ENCODE measurements at regions not wholly inside any gene's neighbourhood (a gene's known extent, or its start where the extent isn't known, plus 50 kb on each side); places are given as distances from the start of the nearest gene placed in this dataset.
"Not testable (repeated sequence)": the region's sequence is repeated elsewhere in the genome, so short reads cannot be mapped to it uniquely, and the experiment has no call there.

DNA sequence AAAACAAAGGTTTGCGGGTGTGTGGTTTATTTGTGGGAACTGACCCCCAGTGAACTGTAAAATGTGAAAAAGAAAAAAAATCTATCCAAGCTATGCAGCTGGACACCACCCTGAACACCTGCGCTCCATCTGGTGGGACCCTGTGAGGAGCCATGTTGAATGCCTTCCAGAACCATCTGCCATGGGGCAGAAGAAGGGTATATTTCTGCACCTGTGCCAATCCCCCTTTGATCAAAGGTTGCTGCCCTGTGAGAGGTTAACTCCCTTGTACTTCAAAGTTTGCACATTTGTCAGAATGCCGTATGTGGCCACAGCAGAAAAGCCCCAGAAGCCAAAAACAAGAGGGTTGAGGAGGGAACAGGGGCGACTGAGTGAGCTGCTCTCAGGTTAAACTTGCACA, 148.5 kb upstream of the ALDH1B1 start:
- H3K4me3 Mint-ChIP-seq = no peak overlapping the region
- no peaks in the 10 kb centered on the region for H3K36me3 Mint-ChIP-seq (ENCODE audit: low read depth)
- POLR2A ChIA-PET = no interaction called here

DNA sequence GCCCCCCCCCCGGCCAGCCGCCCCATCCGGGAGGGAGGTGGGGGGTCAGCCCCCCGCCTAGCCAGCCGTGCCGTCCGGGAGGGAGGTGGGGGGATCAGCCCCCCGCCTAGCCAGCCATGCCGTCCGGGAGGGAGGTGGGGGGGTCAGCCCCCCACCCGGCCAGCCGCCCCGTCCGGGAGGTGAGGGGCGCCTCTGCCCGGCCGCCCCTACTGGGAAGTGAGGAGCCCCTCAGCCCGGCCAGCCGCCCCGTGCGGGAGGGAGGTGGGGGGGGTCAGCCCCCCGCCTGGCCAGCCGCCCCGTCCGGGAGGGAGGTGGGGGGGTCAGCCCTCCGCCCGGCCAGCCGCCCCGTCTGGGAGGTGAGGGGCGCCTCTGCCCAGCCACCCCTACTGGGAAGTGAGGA, 150.4 kb upstream of the ALDH1B1 start:
- H3K4me1 Mint-ChIP-seq (ENCODE audit: low read depth); H3K4me3 Mint-ChIP-seq; H3K36me3 Mint-ChIP-seq (ENCODE audit: low read depth); POLR2A ChIA-PET; CTCF ChIA-PET; ATAC-seq; intact Hi-C loops (cut with micrococcal nuclease); H3K9me3 Mint-ChIP-seq; H3K27me3 Mint-ChIP-seq; DNase-seq; H3K27ac Mint-ChIP-seq: not testable (repeated sequence)

More for the DNA sequence above, 148.5 kb upstream of the ALDH1B1 start:
- TF ChIP-seq, protein P1, sequence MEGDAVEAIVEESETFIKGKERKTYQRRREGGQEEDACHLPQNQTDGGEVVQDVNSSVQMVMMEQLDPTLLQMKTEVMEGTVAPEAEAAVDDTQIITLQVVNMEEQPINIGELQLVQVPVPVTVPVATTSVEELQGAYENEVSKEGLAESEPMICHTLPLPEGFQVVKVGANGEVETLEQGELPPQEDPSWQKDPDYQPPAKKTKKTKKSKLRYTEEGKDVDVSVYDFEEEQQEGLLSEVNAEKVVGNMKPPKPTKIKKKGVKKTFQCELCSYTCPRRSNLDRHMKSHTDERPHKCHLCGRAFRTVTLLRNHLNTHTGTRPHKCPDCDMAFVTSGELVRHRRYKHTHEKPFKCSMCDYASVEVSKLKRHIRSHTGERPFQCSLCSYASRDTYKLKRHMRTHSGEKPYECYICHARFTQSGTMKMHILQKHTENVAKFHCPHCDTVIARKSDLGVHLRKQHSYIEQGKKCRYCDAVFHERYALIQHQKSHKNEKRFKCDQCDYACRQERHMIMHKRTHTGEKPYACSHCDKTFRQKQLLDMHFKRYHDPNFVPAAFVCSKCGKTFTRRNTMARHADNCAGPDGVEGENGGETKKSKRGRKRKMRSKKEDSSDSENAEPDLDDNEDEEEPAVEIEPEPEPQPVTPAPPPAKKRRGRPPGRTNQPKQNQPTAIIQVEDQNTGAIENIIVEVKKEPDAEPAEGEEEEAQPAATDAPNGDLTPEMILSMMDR (IDR thresholded peaks at IDR 0.05) = no peak
- Mint-ChIP-seq H3K9me3 (no peaks in the 10 kb centered on the region), H3K27me3 (peaks cover 2% of the 10 kb centered on the region), H3K27ac (no peak overlapping the region), H3K4me1 (ENCODE audit: low read depth) (no peaks in the 10 kb centered on the region)
- CTCF ChIA-PET = interaction anchor here (1.0 kb wide), 2 partner anchors 20 to 156 kb away, joined by 4 to 5 read pairs; no protein-coding TSS in a partner anchor
- intact Hi-C loops (cut with micrococcal nuclease) = no loop called here
- DNase-seq = no peak
- no peak for ATAC-seq

DNA sequence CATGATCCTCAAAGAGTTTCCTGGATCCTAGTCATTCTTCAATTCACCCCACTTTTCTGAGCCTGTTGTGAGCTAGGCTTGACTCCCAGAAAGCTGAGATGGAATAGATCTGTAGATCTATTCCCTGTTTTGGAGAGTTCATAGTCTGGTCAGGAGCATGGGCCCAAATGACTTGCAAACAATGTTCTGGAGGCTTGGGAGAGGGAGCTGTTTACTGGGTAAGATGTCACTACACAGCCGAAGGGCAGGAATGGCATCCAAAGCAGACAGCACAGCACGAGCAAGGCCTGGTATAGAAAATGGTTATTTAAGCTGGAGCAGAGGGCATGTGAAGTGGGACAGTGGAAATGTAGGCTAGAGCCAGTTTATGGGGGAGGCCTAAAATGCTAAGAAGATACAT, 152.5 kb upstream of the ALDH1B1 start:
- DNase-seq = no peak
- TF ChIP-seq, protein P1 (IDR thresholded peaks at IDR 0.05) = no peak
- H3K27ac Mint-ChIP-seq = no peak overlapping the region
- CTCF ChIA-PET = no interaction called here
- no peaks in the 10 kb centered on the region for H3K9me3 Mint-ChIP-seq
- ATAC-seq = no peak
- intact Hi-C loops (cut with micrococcal nuclease) = no loop called here
- POLR2A ChIA-PET = no interaction called here
- H3K4me1 Mint-ChIP-seq (ENCODE audit: low read depth) = no peaks in the 10 kb centered on the region
- no peak overlapping the region for H3K4me3 Mint-ChIP-seq
- H3K36me3 Mint-ChIP-seq (ENCODE audit: low read depth) = no peaks in the 10 kb centered on the region
- no peaks in the 10 kb centered on the region for H3K27me3 Mint-ChIP-seq

DNA sequence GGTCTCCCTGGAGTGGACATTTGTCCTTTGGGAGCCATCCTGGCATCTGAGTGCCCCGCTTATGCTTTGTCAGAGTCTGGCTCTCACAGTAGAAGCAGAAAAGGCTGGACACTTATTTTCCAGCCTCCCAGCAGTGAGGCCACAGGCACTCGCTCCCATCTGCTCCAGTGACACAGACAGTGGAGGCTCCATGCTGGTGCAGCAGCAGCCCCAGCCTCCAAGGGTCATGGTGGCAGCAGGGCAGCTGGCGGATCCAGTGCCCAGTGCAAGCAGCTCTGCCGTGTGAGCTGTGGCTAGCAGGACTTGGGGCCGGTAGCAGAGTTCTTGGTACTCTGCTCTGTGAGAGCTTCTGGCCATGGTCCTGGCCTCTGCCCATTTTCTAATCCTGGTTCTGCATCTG, 157.3 kb upstream of the ALDH1B1 start:
- intact Hi-C loops (cut with micrococcal nuclease) = no loop called here
- Mint-ChIP-seq H3K27ac (no peak overlapping the region), H3K36me3 (ENCODE audit: low read depth) (no peaks in the 10 kb centered on the region), H3K4me3 (no peak overlapping the region), H3K9me3 (no peaks in the 10 kb centered on the region), H3K27me3 (no peaks in the 10 kb centered on the region), H3K4me1 (ENCODE audit: low read depth) (no peaks in the 10 kb centered on the region)
- CTCF ChIA-PET = interaction anchor here (1.1 kb wide), 1 partner anchor 11 kb away, joined by 4 read pairs; no protein-coding TSS in a partner anchor
- TF ChIP-seq, protein P1 (IDR thresholded peaks at IDR 0.05) = no peak
- ATAC-seq = no peak
- POLR2A ChIA-PET = no interaction called here
- no peak for DNase-seq

DNA sequence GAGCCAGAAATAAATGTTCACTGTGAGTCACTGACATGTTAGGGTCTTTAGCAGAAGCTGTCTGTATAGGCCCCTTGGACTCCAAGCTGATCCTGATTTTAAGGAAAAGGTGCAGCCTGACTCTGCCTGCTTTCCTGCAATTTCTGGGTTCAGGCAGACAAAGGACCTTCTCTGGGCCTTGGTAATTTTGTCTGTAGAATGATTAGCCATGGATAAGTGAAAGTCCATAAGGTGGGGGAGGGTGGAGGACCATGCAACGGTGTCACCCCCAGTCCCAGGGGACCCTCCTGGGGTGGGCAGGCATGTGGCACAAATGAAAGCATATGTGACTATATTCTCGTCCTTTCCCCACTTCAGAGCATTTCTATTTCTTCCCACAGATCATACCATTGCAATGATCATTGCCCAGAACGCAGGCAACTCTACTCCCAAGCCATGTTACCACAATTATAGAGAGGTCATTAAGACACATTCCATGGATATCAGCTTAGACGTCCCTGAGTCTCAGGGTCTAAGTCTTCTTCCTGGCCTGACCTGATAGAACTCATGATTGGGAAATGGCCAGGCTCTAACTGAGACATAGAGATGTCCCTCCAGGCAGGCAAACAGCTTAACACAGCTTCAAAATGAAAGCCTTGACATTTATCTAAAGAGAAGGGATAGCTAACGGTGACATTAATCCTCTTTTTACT, 157.9 kb upstream of the ALDH1B1 start:
- no peaks in the 10 kb centered on the region for H3K4me1 Mint-ChIP-seq (ENCODE audit: low read depth)
- ATAC-seq (no peak), DNase-seq (no peak)
- POLR2A ChIA-PET = no interaction called here
- CTCF ChIA-PET = interaction anchor here (1.1 kb wide), 1 partner anchor 12 kb away, joined by 4 read pairs; no protein-coding TSS in a partner anchor
- H3K27me3 Mint-ChIP-seq = no peaks in the 10 kb centered on the region
- intact Hi-C loops (cut with micrococcal nuclease) = no loop called here
- TF ChIP-seq, protein P1 (IDR thresholded peaks at IDR 0.05) = no peak
- H3K27ac Mint-ChIP-seq = no peak overlapping the region
- H3K9me3 Mint-ChIP-seq = no peaks in the 10 kb centered on the region
- H3K4me3 Mint-ChIP-seq = no peak overlapping the region
- H3K36me3 Mint-ChIP-seq (ENCODE audit: low read depth) = no peaks in the 10 kb centered on the region
